Kidney (tissue), 13 donors: ENCODE measurements at regions not wholly inside any gene's neighbourhood (a gene's known extent, or its start where the extent isn't known, plus 50 kb on each side); places are given as distances from the start of the nearest gene placed in this dataset.

Experiments used
- DNase-seq, 5 donors: peaks; one replicate each; pipeline ENCODE4 v3.0.0-alpha.2; 2013 to 2020
- FAIRE-seq: peaks from 2 replicates; lab custom pipeline; 2012; peaks lifted over from hg19 to GRCh38; lab: Jason Lieb, UNC
- H3K27ac ChIP-seq, 2 donors: one replicate each; pipeline ENCODE4 v1.7.0; 2013; ENCODE audit warnings: low read depth in 2 of 2, low read length in 2 of 2, inconsistent platforms in 1 of 2
- H3K27me3 ChIP-seq: one replicate; pipeline ENCODE4 v1.7.1; 2013; ENCODE audit warnings: low read length, inconsistent platforms; ENCODE audit not compliant: control insufficient read depth, insufficient read depth
- H3K36me3 ChIP-seq, 3 donors: one replicate each; pipeline versions ENCODE4 v1.7.0 to v1.7.1; 2013; ENCODE audit warnings: low read length in 3 of 3, control low read depth in 1 of 3, inconsistent platforms in 1 of 3; ENCODE audit not compliant: insufficient read depth in 3 of 3, control insufficient read depth in 2 of 3
- H3K4me1 ChIP-seq, 3 donors: one replicate each; pipeline versions ENCODE4 v1.7.0 to v1.7.1; 2013; ENCODE audit warnings: low read length in 3 of 3, inconsistent platforms in 1 of 3, low read depth in 1 of 3; ENCODE audit not compliant: control insufficient read depth in 2 of 3, insufficient read depth in 2 of 3
- H3K4me3 ChIP-seq, 3 donors: one replicate each; pipeline versions ENCODE4 v1.7.0 to v1.8.1; 2013; ENCODE audit warnings: low read length in 3 of 3, control low read depth in 1 of 3, inconsistent platforms in 1 of 3
- H3K9ac ChIP-seq, 3 donors: one replicate each; pipeline versions ENCODE4 v1.7.0 to v1.7.1; 2013; ENCODE audit warnings: low read length in 3 of 3, control low read depth in 1 of 3, inconsistent platforms in 1 of 3
- H3K9me3 ChIP-seq, 3 donors: one replicate each; pipeline versions ENCODE4 v1.7.0 to v1.7.1; 2013; ENCODE audit warnings: low read length in 3 of 3, control low read depth in 1 of 3, inconsistent platforms in 1 of 3; ENCODE audit not compliant: control insufficient read depth in 2 of 3, insufficient read depth in 1 of 3
- CTCF ChIP-seq: IDR thresholded peaks from 3 replicates; pipeline ENCODE4 v1.5.1; 2012; ENCODE audit warnings: mild to moderate bottlenecking, moderate library complexity, borderline replicate concordance; ENCODE audit not compliant: insufficient read depth; ENCODE audit errors: extremely low read depth
- intact Hi-C: fragments of 100-400 bp; cut with DNase I; formaldehyde crosslinking; loops from one replicate; pipeline ENCODE4 v1.11.1; 2022
- donor health status: control.
- donor health status: control.
- donor health status: control.
- donor health status: control.
- donor health status: control.
- donor health status: DM: yes; HTN: yes; CAD: no.
- donor health status: Normal renal cell carcinoma (clear cell type).

DNA sequence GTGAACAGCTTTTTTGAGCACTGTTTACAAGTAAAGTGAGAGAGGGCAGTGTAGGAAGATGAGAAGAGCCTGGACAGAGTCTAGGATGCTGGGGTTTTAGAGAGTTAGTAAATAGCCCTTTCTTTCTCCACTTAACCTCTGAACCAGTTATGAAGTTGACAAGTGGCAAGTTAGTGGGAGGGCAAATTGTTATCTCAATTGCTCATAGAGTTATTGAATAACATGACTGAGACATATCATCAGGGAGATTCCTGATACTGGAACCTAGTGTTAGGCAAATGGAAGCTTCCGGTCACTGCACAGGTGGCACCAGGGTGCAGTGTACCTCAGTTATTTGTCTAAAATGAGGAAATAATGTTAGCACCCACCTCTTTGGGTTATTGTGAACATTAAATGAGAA is 57.8 kb upstream of the PTPN5 start:
- no peak for TF ChIP-seq CTCF
- H3K4me3 ChIP-seq = no peak overlapping the region
- intact Hi-C loops = no loop called here
- no peak overlapping the region for H3K27ac ChIP-seq
- H3K4me1 ChIP-seq = no peaks in the 10 kb centered on the region
- no peaks in the 10 kb centered on the region for H3K27me3 ChIP-seq
- no peak for FAIRE-seq
- H3K9ac ChIP-seq = no peak overlapping the region
- no peaks in the 10 kb centered on the region for H3K36me3 ChIP-seq
- DNase-seq = no peak
- no peaks in the 10 kb centered on the region for H3K9me3 ChIP-seq

GRCh38 chr11:18844753-18845367 is 53.3 kb upstream of the PTPN5 start:
- no peak overlapping the region for H3K27ac ChIP-seq
- peak in 1 of 5 donors; percentile 21 for DNase-seq
- no peaks in the 10 kb centered on the region for H3K27me3 ChIP-seq
- H3K4me3 ChIP-seq = no peak overlapping the region
- no peak for FAIRE-seq
- no peak overlapping the region for H3K9ac ChIP-seq
- no peaks in the 10 kb centered on the region for H3K4me1 ChIP-seq
- no peaks in the 10 kb centered on the region for H3K9me3 ChIP-seq
- peak; percentile 38 for TF ChIP-seq CTCF
- no peaks in the 10 kb centered on the region for H3K36me3 ChIP-seq
- intact Hi-C loops = no loop called here
